ENCODE measurements at regions not wholly inside any gene's neighbourhood (a gene's known extent, or its start where the extent isn't known, plus 50 kb on each side); places are given as distances from the start of the nearest gene placed in this dataset.

DNA sequence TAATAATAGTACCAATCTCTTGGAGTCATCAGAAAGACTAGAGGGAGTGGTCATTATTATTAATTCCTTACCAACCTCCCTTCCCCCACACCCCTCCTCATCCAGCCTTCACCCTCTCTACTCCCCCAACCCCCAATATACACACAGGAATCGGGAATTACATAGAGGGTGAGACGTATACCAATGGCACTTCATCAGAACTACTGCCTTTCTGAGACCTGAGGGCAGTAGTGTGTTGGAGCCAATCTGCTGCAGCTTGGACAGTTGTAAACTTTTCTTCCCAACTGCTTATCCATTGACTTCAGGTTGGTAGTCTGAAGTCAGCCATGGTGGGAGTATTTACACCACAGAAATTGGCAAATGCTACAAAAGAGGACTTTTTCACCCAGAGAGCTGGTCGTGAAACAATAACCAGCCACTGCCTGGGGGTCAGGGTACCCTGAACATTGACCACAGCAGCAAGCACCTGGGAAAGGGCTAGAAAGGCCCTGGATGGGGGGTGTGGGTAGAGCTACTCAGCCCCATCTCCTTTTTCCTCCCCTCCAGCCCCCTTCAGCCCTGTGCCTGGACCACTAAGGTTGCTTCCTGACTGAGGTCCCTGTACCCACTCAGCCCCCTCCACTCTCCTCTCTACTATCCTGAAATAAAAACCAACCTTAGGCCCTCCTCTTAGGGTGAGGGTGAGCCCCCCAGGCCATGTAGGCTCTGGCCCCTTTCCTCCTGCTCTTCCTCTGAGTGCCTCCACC lies 161.5 kb downstream of the MRPL14 start:
- DNase-seq = no peak

DNA sequence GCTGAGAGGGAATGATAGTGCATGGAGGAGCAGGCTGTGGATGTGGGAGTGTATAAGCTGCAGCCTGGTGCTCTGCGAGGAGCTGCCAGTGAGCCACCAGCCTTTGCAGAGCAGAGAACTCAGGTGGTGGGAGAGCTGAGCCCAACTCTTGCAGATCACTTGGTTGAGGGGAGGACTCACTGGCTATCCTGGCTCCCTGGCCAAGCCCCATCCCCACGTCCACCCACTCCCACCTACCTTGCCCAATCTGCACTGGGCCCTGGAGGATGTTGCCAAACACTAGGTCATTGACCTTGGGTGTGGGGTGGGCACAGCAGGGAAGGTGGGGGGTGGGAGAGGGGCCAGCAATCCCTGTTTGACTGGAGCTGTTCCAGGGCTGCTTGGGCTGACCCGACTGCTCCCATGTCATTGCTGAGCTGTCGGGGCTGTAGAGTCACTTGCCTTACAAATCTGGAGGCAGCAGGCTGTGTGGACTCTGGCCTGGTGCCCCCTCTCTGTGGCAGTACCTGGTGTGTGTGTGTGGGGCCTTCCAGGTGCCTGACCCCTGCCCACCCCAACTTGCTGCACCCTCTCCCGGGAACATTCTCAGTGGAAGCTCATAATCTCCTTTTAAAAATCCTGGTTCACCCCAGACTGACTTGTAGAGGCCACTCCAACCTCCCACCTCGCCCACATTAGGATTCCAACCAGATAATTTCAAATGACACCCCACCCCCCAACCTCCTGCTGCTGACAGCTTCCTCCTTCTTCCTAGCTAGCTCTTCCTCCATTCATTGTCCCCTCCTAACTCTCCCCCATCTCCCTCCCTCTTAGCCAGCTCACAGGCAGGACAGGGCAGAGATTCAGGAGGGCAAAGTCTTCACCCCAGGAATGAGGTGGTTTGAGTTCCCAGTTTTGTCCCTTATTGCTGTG lies 162.3 kb downstream of the MRPL14 start:
- DNase-seq = no peak

DNA sequence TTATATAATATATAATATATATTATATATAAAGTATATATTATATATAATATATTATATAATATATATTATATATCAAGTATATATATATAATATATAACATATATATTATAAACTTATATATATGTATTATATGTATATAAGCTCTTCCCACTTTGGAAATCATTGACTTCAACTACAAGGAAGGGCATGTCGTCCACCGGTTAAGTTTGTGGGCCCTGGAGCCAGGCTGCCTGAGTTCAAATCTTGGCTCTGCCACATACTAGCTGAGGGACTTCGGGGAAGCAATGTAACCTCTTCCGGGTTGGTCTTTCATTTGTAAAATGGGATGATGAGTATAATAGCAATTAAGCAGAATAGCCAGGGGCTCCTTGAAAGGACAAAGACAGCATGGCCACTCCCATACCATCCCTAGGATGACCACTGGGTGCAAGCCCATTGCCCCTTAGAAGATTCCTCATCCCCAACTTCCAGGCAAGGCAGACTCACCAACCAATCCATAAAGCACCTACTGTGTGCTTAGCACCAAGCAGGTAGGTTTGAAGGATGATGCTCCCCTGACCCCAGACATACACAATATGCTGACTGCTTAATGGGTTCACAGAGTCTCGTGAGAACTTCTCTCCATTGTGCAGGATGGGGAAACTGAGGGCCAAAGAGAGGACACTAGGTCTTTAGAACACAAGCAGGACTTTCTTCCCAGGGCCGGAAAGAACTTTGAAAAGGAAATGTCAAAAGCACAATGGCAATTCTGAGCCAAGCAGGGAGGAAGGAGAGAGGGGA lies 163.2 kb downstream of the MRPL14 start:
- no peak for DNase-seq

DNA sequence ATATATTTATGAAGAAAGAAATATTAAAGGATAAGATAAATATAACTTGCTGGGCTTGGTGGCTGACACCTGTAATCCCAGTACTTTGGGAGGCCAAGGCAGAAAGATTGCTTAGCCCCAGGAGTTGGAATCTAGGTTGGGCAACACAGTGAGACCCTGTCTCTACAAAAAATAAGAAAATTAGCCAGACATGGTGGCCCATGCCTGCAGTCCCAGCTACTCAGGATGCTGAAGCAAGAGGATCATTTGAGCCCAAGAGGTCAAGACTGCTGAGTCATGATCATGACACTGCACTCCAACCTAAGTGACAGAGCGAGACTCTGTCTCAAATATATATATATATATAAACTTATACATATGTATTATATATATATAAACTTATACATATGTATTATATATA lies 164.0 kb downstream of the MRPL14 start:
- DNase-seq = no peak

DNA sequence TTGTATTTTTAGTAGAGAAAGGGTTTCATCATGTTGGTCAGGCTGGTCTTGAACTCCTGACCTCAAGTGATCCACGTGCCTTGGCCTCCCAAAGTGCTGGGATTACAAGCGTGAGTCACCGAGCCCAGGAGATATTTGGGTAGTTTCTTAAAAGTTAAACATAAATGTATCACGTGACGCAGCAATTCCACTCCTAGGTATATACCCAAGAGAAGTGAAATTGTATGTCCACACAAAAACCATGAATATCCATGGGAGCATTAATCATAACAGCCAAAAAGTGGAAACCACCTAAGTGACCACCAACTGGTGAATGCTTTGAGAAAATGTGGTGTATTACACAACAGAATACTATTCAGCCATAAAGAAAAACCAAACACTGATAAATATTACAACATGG lies 164.8 kb downstream of the MRPL14 start:
- no peak for DNase-seq

DNA sequence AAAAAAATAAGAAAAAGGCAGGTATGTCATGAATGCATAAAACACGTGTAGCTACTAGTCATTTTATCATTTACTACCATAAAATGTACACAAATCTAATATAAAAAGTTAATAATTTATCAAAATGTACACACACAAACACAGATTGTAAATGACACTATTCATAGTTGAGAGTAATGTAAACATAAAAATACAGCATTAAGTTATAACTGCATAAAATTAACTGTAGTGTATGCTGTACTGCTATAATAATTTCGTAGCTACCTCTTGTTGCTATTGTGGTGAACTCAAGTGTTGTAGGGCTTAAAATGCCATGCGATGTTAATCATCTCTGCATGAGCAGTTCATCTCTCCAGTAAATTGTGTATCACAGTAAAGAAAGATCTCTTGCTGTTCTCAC lies 170.0 kb downstream of the MRPL14 start:
- no peak for DNase-seq

DNA sequence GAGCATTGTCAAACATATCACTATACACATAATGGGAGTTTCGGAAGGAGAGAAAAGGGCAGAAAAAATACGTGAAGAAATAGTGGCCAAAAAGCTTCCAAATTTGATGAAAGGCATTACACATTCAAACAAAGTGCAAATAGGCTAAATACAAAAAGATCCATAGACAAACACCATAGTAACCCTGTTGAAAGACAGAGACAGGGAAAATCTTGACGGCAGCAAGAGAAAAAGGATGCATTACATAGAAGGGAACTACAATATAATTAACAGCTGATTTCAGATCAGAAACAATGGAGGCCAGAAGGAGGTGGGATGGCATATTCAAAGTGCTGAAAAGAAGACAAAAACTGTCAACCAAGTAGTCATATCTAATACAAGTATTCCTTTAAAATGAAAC lies 170.8 kb downstream of the MRPL14 start:
- no peak for DNase-seq

DNA sequence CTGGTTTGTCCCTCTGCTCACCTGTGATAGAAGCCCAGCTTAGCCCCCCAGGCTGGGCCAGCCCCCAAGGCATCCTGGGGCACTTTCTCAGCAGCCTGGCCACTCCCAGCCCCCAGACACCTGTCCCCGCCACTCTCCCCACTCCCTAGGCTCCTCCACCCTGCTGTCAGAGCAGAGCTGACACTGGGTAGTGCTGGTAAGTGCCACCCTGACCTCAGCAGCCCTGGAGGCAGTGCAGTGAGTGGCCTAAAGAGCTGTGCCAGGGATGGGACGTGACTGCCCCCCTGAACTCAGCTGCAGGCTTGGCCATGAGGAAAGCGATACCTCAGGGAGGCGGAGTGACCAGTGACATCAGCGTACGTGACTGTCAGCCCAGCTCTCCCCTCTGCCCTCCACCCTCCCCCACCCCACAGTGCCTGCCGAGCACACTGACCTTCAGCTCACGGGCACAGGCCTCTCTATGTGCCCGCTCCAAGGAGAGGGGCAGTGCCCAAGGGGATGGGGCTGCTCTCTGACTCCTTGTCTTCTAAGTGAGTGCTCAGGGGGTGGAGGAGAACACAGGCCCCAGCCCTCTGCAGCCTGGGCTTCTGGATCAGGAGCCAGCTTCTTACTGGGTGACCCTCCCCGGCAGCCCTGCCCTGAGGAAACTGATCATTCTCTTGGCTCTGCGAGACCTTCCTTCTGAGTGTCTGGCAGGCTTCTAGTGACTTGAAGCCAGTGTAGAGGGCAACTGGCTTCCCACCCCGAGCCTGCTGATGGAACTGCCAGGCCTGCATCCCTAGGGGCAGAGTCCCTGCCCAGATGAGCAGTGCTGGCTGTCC lies 172.7 kb downstream of the MRPL14 start:
- no peak for DNase-seq

DNA sequence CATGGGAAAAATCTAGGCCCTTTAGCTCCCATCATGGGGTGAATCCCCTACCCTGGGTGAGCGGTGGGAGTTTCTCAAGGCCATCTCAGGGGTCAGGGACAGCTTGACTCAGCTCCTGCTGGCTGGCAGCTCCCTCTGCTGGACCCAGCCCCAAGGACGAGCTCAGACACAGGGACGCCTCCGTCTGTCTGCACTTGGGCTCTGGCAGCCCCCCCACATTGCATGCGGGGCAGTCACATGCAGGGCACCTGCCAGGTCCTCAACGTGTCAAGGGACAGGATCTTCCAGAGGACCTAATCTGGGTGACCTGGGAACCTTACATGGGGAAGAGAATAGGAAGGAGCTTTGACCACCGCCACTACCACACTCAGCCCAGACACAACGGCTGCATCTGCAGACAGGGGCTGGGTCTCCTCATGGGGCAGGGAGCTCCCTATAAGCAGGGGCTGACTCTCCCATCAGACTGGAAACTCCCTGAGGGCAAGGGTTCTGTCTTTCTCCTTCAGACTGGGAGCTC lies 173.4 kb downstream of the MRPL14 start:
- DNase-seq = no peak

DNA sequence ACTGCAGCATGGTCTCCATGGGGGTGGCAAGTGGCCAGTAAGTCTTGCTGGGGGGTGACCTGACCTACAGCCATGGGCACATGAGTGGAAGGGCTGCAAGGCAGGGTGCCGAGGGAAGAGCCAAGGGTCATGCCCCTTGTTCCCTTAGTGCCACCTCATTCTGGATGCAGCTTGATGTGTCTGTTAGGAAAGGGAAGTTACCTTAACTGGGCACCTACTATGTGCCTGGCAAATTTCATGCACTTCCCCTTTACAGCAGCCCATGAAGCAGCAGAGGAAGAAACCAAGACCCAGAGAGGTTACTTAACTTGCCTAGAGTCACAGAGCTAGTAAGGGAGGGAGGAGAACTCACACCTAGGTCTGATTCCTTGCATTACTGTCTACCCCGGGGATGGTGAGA lies 174.0 kb downstream of the MRPL14 start:
- DNase-seq = no peak

DNA sequence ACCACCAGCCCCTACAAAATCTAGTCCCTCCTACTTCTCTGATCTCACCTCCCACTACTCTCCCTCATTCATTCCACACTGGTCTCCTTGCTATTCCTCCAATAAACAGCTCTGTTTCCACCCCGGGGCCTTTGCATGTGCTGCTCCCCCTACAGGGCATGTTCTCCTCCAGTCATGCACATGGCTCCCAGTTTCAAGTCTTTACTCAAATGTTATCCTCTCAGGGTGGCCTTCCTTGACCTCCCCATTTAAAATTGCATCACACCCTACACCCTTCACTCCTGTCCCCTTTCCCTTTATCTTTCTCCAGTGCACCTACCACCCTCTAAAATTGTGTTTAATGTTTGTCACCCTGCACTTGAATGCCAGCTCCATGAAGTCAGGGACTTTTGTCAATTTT lies 174.5 kb downstream of the MRPL14 start:
- DNase-seq = no peak

DNA sequence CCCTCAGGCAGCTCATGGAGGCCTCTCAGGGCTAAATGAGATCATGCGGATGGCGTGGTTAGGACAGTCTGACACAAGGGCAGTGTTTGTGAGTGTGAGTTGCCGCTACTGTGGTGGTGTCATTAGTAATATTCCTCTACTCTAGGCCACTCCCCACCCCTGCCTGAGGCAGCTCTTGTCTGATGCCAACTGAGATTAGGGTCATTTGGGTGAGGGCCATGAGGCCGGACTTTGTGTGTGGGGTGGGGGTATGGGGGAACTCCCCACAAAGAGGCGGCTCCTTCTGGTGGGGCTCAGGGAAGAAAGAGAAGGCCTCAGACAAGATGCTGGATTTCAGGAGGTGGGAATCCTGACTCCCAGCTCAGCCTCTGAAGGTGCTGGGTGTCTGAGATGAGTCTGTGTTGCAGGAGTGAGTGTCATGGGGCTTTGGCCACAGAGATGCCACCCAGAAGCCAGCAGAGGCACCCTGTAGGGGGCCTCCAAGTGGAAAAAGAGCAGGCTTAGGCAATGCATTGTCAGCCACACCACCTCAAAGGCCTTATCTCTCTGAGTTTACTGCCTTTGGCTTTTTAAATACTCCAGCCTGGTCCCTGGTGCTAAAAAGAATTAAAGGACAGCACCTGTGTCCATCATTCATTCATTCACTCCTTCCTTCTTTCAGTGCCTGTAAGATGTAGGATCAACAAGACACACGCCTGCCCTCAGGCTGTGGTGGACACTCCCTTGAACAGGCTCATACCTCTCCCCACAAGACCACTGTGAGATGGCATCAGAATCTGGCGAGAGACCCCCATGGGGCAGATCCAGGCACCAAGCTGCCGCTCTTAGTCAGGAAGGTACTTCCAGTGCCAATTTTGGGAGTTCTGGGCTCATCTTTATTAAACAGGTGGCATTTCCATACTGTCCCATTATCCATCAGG lies 175.2 kb downstream of the MRPL14 start:
- no peak for DNase-seq

DNA sequence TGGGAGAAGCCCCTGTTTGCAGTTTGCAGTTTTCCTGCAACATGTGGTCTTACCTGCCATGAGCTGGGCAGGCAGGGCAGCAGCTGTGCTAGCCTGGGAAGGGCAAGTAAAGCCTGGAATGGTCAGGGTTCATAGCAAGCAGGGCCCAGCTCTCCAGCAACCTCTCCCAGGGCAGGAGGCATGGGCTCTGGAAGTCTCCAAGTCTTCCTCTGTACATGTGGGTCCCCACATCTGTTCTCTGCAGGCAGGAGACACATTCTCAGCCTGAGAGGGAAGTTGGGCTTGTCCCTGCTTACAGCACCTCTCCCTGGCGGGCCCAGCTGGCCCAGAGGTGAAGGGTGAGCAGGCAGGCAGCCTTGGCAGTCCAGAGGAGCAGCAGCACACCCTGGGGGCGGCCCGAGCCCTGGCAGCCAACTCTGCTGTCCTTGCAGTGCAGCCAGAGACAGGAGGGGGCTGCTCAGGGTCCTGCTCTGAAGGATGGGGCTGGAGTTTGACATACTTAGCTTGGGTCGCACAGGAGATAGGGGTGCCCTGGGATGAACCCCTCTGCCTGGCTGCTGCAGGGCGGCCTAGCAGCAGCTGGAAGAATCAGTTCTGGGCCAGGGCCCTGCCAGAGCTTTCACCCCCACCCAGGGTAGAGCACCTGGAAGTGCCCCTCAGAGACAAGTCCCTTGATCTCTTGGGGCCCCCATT lies 176.0 kb downstream of the MRPL14 start:
- no peak for DNase-seq

DNA sequence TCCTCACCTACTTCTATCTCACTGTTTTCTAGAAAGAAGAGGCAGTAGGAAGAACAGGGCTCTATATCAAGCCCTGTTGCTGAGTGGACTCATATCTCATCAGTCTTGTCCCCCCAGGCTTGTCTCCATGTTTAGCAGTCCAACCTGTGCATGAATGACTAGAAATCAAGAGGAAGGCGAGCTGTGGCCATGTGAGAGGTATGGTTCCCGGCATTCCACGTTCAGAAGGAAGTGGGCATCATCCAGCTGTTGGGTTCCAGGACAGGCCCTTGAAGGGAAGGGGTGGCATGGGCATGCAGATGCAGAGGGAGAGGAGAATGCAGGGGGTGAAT lies 176.6 kb downstream of the MRPL14 start:
- DNase-seq = no peak

DNA sequence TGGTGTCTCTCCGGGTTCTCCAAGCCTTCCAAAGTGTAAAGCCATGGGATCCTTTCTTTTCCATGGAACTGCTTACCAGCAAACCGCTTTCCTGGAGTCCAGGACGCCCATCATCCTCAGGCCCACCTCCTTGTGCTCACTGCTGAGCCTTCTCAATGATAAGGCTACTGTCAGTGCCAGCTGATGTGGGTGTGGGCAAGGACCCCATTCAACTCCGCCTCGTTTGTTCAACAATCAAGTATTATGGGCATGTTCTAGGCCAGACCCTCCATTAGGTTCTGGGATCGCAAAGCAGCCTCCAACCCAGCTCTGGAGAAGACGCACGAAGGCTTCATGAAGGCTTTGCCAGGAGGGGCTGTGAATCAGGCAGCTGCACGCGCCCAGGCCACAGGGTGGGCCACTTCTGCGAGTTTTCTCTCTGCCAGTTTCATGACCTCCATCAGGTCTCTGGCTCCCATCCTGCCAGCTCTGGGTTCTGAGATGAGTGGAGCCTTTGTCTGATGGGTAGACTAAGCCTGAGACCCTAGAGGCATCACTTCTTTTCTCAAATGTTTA lies 177.1 kb downstream of the MRPL14 start:
- no peak for DNase-seq

DNA sequence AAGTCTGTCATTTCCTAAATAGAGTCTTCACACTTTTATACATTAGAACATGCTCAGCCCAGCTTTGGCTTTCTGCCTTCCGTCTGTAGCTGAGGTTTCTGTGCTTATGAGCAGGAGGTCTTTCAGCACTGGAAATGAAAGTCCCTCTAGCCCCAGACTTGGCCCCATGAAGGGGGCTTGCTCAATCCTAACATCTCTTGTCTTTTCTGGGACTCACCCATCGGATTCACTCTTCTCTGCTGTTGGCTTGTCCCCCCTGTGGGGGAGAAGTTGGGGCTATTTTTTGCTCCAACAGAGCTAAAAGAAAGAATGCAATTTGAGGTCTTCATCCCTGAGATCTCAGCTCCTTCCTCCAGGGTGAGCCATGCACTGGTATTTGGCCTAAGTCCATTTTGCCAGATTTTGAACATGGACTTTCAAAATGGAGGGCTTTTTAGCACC lies 177.7 kb downstream of the MRPL14 start:
- no peak for DNase-seq

DNA sequence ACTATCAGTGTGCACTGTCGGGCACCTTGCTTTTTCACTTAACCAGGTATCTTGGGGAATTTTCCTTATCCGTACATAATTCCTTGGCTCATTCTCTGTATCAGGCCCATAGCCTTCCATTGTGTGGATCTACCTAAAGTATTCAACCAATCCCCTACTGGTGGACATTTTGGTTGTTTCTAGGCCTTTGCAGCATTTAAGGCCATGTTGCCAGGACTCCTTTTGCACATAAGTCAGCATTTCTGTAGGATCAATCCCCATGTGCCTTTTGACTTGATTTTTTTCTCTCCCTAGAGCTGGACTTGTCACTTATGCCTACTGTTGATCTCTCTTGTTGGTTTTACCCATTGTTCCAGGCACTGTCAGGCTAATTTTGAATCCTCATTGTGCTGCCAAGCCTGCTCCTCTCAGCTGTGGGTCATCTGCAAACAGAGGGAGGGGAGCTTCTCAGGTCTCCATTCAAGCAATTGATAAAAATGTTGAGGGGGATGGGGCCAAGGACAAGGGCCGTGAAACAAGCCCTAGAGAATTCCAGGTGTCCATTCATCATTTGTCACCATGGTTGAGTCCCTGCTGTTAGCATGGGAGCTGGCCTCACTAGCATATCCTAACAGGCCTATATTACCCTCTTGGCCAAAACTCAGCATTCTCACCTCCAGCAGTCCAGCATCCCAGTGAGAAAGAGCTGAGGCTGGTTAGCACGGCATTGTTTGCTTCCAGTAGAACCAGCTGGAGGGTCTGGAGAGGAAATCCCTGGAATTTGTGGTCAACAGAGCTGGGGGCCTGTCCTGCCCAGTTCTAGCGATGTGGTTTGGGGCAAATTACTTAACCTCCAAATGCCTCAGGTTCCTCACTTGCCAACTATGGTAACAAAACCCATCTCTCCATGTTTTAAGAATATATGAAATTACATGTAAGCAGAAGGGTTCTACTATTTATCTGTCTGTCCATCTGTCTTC lies 178.4 kb downstream of the MRPL14 start:
- DNase-seq = no peak

DNA sequence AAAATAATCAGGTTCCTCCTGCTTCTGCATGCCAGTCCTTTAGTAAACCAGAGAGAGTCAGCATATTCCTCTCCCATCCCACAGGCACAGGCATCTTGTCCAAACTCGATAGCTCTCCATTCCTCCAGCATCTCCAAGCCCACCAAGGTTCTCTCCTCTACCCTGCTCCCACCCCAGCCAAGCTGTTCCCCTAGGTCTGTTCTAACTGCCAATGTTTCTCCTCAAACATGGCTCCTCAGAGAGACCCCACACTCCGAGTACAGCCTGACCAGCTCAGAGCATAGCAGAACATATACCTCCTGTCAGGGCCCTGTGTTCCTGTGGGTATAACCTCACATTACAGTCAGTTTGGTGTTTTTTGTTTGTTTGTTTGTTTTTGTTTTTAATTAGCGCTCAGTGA lies 177.8 kb downstream of the VEGFA start:
- no peak for DNase-seq

All from NCI-H2029 (cell line).